ENCODE measurements at regions not wholly inside any gene's neighbourhood (a gene's known extent, or its start where the extent isn't known, plus 50 kb on each side); places are given as distances from the start of the nearest gene placed in this dataset.

DNA sequence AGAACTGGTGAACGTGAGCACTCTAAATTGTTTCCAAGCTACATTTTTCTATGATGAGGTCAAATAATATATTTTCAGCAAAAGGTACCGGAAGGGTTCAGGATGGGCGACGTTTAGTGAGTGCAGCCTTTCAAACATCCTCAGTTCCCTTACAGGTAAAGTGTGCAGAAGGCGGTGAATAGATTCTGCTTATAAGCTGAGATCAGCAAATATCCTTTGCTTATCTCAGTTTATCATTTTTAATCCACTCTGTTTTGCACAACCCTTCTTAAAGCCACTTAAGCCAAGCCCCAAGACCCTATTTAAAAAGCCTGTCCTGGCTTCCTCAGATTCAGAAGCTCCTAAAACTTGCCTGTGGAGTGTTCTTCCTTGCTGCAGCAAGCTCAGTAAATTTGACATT lies 103.1 kb upstream of the DGKB start:
- TF ChIP-seq, protein P1, sequence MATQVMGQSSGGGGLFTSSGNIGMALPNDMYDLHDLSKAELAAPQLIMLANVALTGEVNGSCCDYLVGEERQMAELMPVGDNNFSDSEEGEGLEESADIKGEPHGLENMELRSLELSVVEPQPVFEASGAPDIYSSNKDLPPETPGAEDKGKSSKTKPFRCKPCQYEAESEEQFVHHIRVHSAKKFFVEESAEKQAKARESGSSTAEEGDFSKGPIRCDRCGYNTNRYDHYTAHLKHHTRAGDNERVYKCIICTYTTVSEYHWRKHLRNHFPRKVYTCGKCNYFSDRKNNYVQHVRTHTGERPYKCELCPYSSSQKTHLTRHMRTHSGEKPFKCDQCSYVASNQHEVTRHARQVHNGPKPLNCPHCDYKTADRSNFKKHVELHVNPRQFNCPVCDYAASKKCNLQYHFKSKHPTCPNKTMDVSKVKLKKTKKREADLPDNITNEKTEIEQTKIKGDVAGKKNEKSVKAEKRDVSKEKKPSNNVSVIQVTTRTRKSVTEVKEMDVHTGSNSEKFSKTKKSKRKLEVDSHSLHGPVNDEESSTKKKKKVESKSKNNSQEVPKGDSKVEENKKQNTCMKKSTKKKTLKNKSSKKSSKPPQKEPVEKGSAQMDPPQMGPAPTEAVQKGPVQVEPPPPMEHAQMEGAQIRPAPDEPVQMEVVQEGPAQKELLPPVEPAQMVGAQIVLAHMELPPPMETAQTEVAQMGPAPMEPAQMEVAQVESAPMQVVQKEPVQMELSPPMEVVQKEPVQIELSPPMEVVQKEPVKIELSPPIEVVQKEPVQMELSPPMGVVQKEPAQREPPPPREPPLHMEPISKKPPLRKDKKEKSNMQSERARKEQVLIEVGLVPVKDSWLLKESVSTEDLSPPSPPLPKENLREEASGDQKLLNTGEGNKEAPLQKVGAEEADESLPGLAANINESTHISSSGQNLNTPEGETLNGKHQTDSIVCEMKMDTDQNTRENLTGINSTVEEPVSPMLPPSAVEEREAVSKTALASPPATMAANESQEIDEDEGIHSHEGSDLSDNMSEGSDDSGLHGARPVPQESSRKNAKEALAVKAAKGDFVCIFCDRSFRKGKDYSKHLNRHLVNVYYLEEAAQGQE (IDR thresholded peaks at IDR 0.05), result no peak
- TF ChIP-seq, protein P2, sequence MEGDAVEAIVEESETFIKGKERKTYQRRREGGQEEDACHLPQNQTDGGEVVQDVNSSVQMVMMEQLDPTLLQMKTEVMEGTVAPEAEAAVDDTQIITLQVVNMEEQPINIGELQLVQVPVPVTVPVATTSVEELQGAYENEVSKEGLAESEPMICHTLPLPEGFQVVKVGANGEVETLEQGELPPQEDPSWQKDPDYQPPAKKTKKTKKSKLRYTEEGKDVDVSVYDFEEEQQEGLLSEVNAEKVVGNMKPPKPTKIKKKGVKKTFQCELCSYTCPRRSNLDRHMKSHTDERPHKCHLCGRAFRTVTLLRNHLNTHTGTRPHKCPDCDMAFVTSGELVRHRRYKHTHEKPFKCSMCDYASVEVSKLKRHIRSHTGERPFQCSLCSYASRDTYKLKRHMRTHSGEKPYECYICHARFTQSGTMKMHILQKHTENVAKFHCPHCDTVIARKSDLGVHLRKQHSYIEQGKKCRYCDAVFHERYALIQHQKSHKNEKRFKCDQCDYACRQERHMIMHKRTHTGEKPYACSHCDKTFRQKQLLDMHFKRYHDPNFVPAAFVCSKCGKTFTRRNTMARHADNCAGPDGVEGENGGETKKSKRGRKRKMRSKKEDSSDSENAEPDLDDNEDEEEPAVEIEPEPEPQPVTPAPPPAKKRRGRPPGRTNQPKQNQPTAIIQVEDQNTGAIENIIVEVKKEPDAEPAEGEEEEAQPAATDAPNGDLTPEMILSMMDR (IDR thresholded peaks at IDR 0.05; ENCODE audit: low read depth, low read length, missing input control), result no peak
- no peak for TF ChIP-seq YY1 (IDR thresholded peaks at IDR 0.05)
- TF ChIP-seq EGR1 (IDR thresholded peaks at IDR 0.05; ENCODE audit: low read depth in 2 of 2), result no peak
- TF ChIP-seq, protein P3, sequence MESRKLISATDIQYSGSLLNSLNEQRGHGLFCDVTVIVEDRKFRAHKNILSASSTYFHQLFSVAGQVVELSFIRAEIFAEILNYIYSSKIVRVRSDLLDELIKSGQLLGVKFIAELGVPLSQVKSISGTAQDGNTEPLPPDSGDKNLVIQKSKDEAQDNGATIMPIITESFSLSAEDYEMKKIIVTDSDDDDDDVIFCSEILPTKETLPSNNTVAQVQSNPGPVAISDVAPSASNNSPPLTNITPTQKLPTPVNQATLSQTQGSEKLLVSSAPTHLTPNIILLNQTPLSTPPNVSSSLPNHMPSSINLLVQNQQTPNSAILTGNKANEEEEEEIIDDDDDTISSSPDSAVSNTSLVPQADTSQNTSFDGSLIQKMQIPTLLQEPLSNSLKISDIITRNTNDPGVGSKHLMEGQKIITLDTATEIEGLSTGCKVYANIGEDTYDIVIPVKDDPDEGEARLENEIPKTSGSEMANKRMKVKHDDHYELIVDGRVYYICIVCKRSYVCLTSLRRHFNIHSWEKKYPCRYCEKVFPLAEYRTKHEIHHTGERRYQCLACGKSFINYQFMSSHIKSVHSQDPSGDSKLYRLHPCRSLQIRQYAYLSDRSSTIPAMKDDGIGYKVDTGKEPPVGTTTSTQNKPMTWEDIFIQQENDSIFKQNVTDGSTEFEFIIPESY (IDR thresholded peaks at IDR 0.05), result no peak
- TF ChIP-seq GABPA (IDR thresholded peaks at IDR 0.05 in 1 of 2, conservative IDR thresholded peaks at IDR 0.05 in 1 of 2), result no peak
- TF ChIP-seq RXRA (IDR thresholded peaks at IDR 0.05), result no peak
